Stimulated activated naive CD8-positive, alpha-beta T cell treated with anti-CD3 and anti-CD28 coated beads, Interleukin-15, amount 100 ng/mL, for 72 hours (primary cell): ENCODE measurements at regions not wholly inside any gene's neighbourhood (a gene's known extent, or its start where the extent isn't known, plus 50 kb on each side); places are given as distances from the start of the nearest gene placed in this dataset.
A peak's percentile ranks its signal among the peaks of the same experiment; 100 is the strongest.
"Not testable (repeated sequence)": the region's sequence is repeated elsewhere in the genome, so short reads cannot be mapped to it uniquely, and the experiment has no call there.

Source experiments
- ATAC-seq: fragments of 150-1000 bp; cut with Tn5 transposase; 2 replicates; pipeline ENCODE4 v1.10.0; 2021; ENCODE audit warnings: mild to moderate bottlenecking, moderate library complexity
- DNase-seq, 2 donors: peaks; one replicate each; pipeline ENCODE4 v3.0.0; 2021 to 2022
- H3K27ac Mint-ChIP-seq, 2 donors: one replicate each; pipeline ENCODE4 v1.8.0; 2022; ENCODE audit warnings: mild to moderate bottlenecking in 2 of 2, mixed read lengths in 2 of 2, moderate library complexity in 2 of 2
- H3K27me3 Mint-ChIP-seq: one replicate; pipeline ENCODE4 v1.8.0; 2022; ENCODE audit warnings: mixed read lengths
- H3K4me1 Mint-ChIP-seq: one replicate; pipeline ENCODE4 v1.8.0; 2022; ENCODE audit warnings: mild to moderate bottlenecking, mixed read lengths
- H3K4me3 Mint-ChIP-seq, 2 donors: one replicate each; pipeline ENCODE4 v1.8.0; 2022; ENCODE audit warnings: mild to moderate bottlenecking in 2 of 2, mixed read lengths in 2 of 2, moderate library complexity in 1 of 2
- H3K9me3 Mint-ChIP-seq, 2 donors: one replicate each; pipeline ENCODE4 v1.8.0; 2022; ENCODE audit warnings: mixed read lengths in 2 of 2

DNA sequence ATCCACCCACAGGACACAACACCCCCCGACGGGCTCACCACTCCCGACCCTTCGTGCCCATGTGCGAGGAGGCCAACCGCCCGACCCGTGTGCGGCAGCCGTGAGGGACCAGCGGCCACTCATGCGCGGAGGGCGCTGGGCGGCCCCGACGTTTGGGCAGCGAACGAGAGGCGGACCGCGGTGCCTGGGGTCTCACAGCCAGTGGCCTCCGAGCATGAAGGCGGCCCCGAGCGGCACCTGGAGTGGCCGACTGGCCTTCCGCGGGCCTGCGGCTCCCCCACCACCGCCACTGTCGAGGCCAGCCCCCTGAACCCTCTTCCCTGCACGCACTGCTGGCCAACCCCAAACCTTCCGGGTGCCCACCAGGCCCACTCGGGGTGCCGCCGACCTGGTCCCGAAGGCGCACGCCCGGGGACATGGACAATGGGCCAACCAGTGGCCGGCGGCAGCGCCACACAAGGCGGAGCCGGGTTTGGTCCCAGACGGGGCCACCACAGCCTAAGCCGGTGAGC lies 4274.9 kb upstream of the OR11H1 start:
- DNase-seq, result no peak
- no peak overlapping the region for H3K27ac Mint-ChIP-seq
- H3K27me3 Mint-ChIP-seq, result no peaks in the 10 kb centered on the region
- no peak overlapping the region for H3K4me3 Mint-ChIP-seq
- no peaks in the 10 kb centered on the region for H3K9me3 Mint-ChIP-seq
- ATAC-seq, result peak; percentile 53
- no peaks in the 10 kb centered on the region for H3K4me1 Mint-ChIP-seq

DNA sequence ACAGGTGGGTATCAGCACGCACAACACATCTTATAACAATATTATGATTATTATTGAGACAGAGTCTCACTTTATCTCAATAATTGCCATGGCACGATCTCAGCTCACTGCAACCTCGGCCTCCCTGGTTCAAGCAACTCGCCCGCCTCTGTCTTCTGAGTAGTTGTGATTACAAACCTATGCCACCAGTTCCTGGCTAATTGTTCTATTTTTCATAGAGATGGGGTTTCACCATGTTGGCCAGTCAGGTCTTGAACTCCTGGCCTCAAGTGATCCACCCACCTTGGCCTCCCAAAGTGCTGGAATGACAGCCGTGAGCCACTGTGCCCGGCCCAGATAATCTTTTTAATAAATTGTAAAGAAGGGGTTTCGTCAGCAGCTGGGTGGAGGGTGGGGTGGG lies 4257.0 kb upstream of the OR11H1 start:
- DNase-seq, ATAC-seq, H3K9me3 Mint-ChIP-seq, H3K4me3 Mint-ChIP-seq, H3K27ac Mint-ChIP-seq, H3K4me1 Mint-ChIP-seq, H3K27me3 Mint-ChIP-seq: not testable (repeated sequence)

DNA sequence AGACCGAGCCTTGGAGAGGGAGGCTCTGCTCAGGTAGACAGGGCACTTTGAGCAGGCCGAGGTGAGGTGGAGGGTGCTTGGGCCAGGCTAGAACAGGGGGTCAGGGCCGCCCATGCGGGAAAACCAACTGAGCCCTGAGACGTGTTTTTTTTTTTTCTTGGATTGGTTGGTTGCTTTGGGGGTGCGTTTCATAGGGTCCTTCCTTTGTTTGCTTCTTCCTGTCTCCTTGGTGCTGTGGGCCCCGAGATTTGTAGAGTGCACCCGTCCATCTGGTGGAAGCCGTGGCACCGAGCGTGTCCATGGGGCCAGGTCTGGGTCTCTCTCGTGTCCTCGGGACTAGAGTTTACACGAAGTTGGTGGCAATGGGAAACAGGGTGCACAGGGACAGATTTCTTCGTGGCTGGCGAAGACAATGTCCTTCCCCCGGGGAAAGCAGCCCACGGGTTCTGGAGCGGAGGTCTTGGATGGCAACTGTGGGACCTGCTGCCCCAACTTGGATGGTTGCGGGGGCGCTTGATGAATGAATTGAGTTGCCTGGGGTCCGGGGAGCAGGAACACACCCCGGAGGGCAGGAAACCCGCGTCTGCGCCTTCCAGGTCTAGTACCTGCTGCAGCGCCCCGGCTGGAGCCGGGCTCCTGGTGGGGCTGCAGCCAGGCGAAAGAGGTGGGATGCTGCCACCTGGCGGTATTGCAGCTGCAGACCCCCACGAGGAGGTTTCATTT lies 4242.7 kb upstream of the OR11H1 start:
- ATAC-seq, H3K4me1 Mint-ChIP-seq, H3K4me3 Mint-ChIP-seq: not testable (repeated sequence)

DNA sequence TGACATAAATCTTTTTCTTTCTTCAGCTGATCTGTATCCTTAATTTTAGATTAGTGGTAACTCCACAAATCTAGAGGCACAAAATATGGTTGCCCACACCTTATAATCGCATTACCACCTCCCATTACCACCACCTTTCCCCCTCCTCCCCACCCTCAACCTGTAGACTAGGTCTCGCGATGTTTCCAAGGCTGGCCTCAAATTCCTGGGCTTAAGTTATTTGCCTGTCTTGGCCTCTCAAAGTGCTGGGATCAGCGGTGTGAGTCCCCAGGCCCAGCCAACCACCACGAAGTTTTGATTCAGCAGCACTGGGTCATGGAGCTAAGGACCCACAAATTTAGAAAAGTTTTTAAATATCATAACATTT lies 4242.2 kb upstream of the OR11H1 start:
- not testable (repeated sequence) for H3K4me3 Mint-ChIP-seq, H3K4me1 Mint-ChIP-seq, H3K27ac Mint-ChIP-seq, H3K27me3 Mint-ChIP-seq, DNase-seq, ATAC-seq
- peaks cover 20 to 35% of the 10 kb centered on the region in 2 donors for H3K9me3 Mint-ChIP-seq

More for the DNA sequence above, 4242.7 kb upstream of the OR11H1 start:
- H3K27ac Mint-ChIP-seq, H3K27me3 Mint-ChIP-seq: not testable (repeated sequence)
- peaks cover 16 to 30% of the 10 kb centered on the region in 2 donors for H3K9me3 Mint-ChIP-seq
- peak; percentile 13 to 19 for DNase-seq

DNA sequence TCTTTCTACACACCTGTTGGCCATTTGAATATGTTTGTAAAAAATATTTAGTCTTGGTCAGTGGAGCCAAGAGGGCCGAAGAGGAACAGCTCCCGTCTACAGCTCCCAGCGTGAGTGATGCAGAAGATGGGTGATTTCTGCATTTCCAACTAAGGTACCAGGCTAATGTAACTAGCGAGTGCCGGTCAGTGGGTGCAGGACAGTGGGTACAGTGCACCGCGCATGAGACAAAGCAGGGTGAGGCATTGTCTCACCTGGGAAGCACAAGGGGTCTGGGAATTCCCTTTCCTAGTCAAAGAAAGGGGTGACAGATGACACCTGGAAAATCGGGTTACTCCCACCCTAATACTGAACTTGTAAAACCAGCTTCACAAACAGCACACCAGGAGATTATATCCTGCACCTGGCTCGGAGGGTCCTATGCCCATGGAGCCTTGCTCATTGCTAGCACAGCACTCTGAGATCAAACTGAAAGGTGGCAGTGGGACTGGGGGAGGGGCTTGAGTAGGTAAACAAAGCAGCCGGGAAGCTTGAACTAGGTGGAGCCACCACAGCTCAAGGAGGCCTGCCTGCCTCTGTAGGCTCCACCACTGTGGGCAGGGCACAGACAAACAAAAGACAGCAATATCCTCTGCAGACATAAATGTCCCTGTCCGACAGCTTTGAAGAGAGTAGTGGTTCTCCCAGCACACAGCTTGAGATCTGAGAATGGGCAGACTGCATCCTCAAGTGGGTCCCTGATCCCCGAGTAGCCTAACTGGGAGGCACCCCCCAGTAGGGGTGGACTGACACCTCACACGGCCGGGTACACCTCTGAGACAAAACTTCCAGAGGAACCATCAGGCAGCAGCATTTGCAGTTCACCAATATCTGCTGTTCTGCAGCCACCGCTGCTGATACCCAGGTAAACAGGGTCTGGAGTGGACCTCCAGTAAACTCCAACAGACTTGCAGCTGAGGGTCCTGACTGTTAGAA lies 4239.5 kb upstream of the OR11H1 start:
- peaks cover 37 to 52% of the 10 kb centered on the region in 2 donors for H3K9me3 Mint-ChIP-seq
- not testable (repeated sequence) for ATAC-seq, H3K27me3 Mint-ChIP-seq, H3K4me1 Mint-ChIP-seq, DNase-seq, H3K4me3 Mint-ChIP-seq, H3K27ac Mint-ChIP-seq

DNA sequence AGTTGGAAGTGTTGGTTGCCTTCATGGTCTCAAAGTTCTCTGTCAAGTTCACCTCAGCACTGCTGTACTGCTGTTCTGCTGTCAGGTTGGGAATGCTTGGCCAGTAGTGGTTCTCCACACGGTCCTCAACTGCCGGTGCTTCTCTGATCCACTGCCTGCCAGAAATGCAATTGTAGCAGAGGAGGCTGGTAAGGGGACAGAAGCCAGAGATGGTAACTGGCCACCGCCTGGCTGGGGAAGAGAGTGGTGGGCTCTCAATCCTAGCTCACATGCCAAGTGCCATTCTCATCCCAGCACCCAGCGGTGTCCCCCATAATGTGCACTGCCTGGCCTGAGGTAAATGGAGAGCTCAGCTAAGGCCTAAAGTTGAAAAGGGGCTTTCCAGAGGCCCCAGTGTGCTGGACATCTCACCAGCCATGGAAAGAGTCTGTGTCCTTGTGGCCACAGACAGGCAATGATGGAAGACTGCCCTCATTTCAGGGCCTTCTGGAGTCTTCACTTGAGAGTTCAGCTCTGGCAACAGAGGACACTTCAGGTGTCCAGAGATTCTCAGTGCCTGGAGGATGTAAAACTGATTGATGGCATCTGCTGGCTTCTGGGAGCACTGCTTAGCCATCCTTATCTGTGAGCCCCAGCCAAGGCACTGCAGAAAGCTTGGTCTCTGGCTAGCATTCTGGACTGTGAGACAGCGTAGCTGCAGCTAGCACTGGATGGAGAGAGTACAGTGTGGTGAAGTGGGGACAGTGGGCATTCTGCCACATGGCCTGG lies 4229.7 kb upstream of the OR11H1 start:
- not testable (repeated sequence) for H3K4me1 Mint-ChIP-seq, H3K4me3 Mint-ChIP-seq, H3K27ac Mint-ChIP-seq, H3K27me3 Mint-ChIP-seq, DNase-seq, ATAC-seq
- H3K9me3 Mint-ChIP-seq, result peaks cover 27 to 43% of the 10 kb centered on the region in 2 donors

DNA sequence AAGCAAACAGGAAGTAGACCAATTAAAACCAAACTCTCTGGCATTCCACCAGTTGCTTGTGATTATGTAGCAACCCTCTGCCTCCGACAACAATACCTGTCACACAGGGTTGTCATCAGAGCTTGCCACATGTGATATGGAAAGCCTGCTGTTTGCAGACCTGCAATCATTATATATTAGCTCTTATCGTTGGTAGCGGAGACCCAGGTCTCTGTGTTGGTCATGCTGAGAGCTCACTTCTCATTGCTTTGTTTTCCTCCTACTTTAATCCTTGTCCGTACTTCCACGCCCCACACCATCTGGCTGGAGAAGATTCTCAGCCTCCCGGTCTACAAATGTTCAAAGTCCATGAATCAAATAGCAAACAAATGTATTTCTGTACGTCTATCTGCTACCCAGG lies 4225.6 kb upstream of the OR11H1 start:
- DNase-seq, H3K27me3 Mint-ChIP-seq, H3K27ac Mint-ChIP-seq, H3K4me1 Mint-ChIP-seq, H3K4me3 Mint-ChIP-seq, ATAC-seq: not testable (repeated sequence)
- H3K9me3 Mint-ChIP-seq, result peaks cover 45 to 71% of the 10 kb centered on the region in 2 donors

DNA sequence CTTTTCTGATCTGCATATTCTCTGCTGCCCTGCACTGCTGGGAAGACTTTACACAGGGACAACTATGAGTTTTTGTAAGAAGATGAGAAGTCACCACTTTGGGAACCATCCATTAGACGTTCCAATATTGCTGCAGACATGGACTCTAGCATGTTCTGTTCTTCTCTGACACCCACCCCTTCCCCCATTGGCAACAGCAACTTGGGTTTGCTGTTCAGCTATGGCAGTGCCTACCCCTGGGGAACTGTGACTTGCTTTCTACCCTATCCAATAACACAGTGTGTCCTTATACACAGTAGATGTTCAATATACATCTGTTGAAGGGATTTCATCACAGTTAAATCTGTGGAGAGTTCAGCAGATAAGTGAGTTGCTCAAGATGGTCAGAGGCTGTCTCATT lies 4225.1 kb upstream of the OR11H1 start:
- not testable (repeated sequence) for H3K4me1 Mint-ChIP-seq

DNA sequence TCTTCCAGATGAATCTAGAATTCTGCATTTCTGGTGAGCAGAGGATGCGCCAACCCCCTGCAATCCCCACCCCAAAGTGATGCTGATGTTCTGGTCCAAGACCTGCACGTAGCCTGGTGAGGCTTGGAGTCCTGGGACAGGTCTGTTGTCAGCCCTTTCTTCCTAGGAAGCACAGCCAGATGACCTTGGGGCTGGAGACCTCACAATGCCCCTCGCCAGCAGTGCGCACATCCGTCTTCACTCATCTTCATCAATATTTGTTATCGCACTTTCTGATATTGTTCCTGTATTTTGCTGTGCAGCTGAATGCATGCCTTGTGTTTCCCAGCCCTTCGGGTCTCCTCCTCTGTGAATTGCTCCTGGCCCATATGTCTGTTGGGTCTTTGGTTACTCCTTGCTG lies 4222.8 kb upstream of the OR11H1 start:
- H3K27me3 Mint-ChIP-seq, ATAC-seq, H3K4me3 Mint-ChIP-seq, H3K4me1 Mint-ChIP-seq, DNase-seq, H3K27ac Mint-ChIP-seq: not testable (repeated sequence)
- H3K9me3 Mint-ChIP-seq, result peaks cover 41 to 80% of the 10 kb centered on the region in 2 donors

More for the DNA sequence above, 4225.1 kb upstream of the OR11H1 start:
- not testable (repeated sequence) for H3K4me3 Mint-ChIP-seq, ATAC-seq, H3K27me3 Mint-ChIP-seq, DNase-seq
- Mint-ChIP-seq H3K9me3 (peaks cover 50 to 75% of the 10 kb centered on the region in 2 donors), H3K27ac (peak overlapping the region in 1 of 2 donors; percentile 55)

DNA sequence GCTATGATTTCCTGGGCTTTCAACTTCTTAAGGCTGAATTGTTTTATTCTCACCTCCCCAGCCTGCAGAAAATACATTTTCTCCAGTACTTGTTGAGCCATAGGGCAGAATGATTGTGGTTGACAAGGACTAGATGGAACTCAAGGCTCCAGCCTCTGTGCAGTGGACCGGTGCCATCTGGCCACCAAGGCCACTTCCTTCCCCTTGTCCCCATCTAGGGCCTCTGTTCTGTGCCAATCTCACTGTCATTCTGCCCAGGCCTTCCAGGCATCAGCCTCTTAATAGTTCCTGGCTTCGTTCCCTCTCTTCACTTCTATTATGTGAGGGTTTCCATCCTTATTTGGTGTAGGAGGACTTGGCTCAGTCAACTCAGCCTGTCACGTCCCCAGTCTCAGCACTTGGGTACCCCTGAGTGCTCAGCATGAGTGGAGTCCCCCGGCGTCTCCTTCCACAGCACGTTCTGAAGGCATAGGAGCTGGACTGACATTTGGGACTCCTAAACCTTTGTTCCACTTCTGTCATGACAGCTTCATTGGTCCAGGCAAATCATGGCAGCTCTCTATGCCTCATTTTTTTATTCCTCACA lies 4221.0 kb upstream of the OR11H1 start:
- not testable (repeated sequence) for H3K27ac Mint-ChIP-seq, DNase-seq, H3K27me3 Mint-ChIP-seq, H3K4me1 Mint-ChIP-seq, ATAC-seq, H3K4me3 Mint-ChIP-seq
- H3K9me3 Mint-ChIP-seq, result peaks cover 40 to 83% of the 10 kb centered on the region in 2 donors

DNA sequence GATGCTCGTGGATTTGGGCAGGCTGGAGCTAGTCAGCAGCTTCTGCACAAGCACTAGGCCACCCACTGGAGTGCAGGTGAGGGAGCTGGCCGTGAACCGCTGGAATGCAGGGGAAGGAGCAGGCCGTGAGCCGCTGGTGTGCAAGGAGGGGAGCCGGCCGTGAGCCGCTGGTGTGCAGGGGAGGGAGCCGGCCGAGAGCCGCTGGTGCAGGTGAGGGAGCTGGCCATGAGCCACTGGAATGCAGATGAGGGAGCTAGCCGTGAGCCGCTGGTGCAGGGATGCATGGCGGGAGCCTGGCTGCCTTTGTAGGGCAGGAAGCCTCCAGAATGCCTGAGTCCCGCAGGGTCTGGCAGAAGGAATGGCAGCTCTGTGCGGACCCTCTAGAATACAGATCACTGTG lies 4220.0 kb upstream of the OR11H1 start:
- H3K27ac Mint-ChIP-seq, result no peak overlapping the region
- no peaks in the 10 kb centered on the region for H3K4me1 Mint-ChIP-seq
- peaks cover 33 to 75% of the 10 kb centered on the region in 2 donors for H3K9me3 Mint-ChIP-seq
- no peak for DNase-seq
- H3K27me3 Mint-ChIP-seq, result no peaks in the 10 kb centered on the region
- no peak overlapping the region for H3K4me3 Mint-ChIP-seq
- no peak for ATAC-seq

DNA sequence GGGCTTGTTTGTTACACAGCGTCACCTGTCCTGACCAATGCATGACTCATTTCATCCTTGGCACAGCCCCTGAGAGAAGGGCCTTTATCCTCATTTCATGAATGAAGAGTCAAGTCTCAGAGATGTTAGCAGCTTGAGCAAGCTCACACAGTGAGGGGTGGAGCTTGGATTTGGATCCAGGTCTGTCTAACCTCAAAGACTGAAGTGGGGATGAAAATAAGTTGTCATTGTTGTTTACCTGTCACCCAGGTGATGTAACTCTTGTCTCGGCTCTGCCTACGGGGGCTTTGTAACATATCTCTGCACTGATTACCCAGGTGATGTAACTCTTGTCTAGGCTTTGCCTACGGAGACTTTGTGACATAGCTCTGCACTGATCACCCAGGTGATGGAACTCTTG lies 4218.2 kb upstream of the OR11H1 start:
- not testable (repeated sequence) for H3K27me3 Mint-ChIP-seq, DNase-seq, H3K27ac Mint-ChIP-seq, ATAC-seq, H3K4me3 Mint-ChIP-seq, H3K4me1 Mint-ChIP-seq
- H3K9me3 Mint-ChIP-seq, result peaks cover 38 to 71% of the 10 kb centered on the region in 2 donors

DNA sequence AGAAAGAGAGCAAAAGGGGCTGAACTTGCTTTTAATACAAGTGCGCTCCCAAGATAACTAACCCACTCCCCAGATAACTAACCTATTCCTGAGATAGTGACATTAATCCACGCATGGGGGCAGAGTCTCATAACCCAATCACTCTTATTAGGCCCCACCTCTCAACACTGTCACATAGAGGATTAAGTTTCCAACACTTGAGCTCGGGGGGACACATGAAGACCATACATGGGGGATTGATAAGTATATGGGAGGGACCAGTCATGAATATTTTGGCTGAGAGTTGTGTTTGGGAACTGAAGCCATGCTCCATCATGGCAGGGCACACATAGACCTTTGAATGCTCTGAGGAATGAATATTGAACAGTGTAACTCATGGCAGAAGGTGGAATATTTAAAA lies 4217.3 kb upstream of the OR11H1 start:
- H3K4me3 Mint-ChIP-seq, DNase-seq, H3K4me1 Mint-ChIP-seq, H3K27ac Mint-ChIP-seq, H3K27me3 Mint-ChIP-seq, ATAC-seq: not testable (repeated sequence)
- peaks cover 30 to 62% of the 10 kb centered on the region in 2 donors for H3K9me3 Mint-ChIP-seq

DNA sequence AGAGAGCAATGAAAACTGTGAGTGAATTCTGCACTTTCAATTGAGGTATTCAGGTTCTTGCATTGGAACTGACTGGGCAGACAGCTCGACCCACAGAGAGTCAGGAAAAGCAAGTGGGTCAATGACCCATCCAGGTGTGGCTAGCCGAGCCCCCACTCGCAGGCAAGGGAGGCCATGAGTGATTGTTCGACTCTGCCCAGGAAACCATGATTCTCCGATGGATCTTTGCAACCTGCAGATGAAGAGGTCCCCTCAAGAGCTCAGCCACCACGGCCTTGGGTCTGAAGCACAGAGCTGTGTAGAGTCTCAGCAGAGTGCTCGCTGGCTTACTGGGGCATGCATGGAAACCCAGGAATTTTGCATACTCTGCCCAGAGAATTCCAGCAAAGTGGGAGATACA lies 4215.4 kb upstream of the OR11H1 start:
- not testable (repeated sequence) for DNase-seq, H3K4me1 Mint-ChIP-seq, ATAC-seq, H3K27me3 Mint-ChIP-seq, H3K4me3 Mint-ChIP-seq
- Mint-ChIP-seq H3K27ac (peak overlapping the region in 1 of 2 donors; percentile 15), H3K9me3 (peaks cover 18 to 42% of the 10 kb centered on the region in 2 donors)
